ENCODE measurements at regions not wholly inside any gene's neighbourhood (a gene's known extent, or its start where the extent isn't known, plus 50 kb on each side); places are given as distances from the start of the nearest gene placed in this dataset.

DNA sequence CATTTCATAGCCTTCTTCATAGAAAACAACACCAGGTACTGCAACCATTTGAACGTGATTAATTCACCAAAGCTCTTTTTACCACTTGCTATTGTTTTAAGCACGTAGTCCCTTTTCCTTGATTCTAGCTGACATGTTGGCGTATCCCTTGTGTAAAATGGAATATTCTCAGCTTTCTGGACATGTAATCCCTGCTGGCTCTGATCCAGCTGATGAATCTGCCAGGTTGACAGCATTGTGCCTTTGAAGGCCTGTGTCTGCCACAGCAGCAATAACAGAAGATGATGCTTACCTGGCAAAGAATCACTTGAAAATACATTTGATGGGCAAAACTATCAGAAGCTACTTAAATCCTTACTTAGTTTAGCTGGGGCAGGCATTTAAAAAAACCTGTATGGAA, 81.0 kb upstream of the CCDC150 start:
- no peaks in the 10 kb centered on the region for H3K36me3 ChIP-seq (ENCODE audit: control insufficient read depth, insufficient read depth, low read length)
- no peaks in the 10 kb centered on the region for H3K4me1 ChIP-seq (ENCODE audit: control insufficient read depth, extremely low read depth, insufficient read depth, low read length)
- H3K9ac ChIP-seq (ENCODE audit: insufficient read depth, low read length): no peak overlapping the region
- H3K4me2 ChIP-seq (ENCODE audit: extremely low read depth, insufficient read depth, low read length): no peak overlapping the region
- no peaks in the 10 kb centered on the region for H3K9me3 ChIP-seq (ENCODE audit: control insufficient read depth, insufficient read depth, low read depth, low read length)
- H3K79me2 ChIP-seq (ENCODE audit: control insufficient read depth, insufficient read depth, low read length): no peaks in the 10 kb centered on the region
- no peak overlapping the region for H2AFZ ChIP-seq (ENCODE audit: low read length)
- DNase-seq (ENCODE audit: low read depth in 2 of 2): no peak
- no peak for TF ChIP-seq CTCF (conservative IDR thresholded peaks at IDR 0.05 in 1 of 2, IDR thresholded peaks at IDR 0.05 in 1 of 2; ENCODE audit: low read depth in 1 of 2, low read length in 2 of 2)
- TF ChIP-seq EZH2 (IDR thresholded peaks at IDR 0.05; ENCODE audit: low read length, missing control alignments): no peak
- H3K27me3 ChIP-seq (ENCODE audit: control insufficient read depth, insufficient read depth, low read length): no peaks in the 10 kb centered on the region
- H4K20me1 ChIP-seq (ENCODE audit: control insufficient read depth, extremely low read depth, insufficient read depth, low read length): no peaks in the 10 kb centered on the region
- H3K27ac ChIP-seq (ENCODE audit: insufficient read depth, low read length): no peak overlapping the region
- H3K4me3 ChIP-seq (replicated peaks in 1 of 4; ENCODE audit: control extremely low read depth in 1 of 4, insufficient read depth in 1 of 4, low read depth in 3 of 4, low read length in 4 of 4): no peak overlapping the region

GRCh38 chr2:196563876-196564275, 75.6 kb upstream of the CCDC150 start:
- H3K27ac ChIP-seq (ENCODE audit: insufficient read depth, low read length): no peak overlapping the region
- TF ChIP-seq EZH2 (IDR thresholded peaks at IDR 0.05; ENCODE audit: low read length, missing control alignments): no peak
- TF ChIP-seq CTCF (conservative IDR thresholded peaks at IDR 0.05 in 1 of 2, IDR thresholded peaks at IDR 0.05 in 1 of 2; ENCODE audit: low read depth in 1 of 2, low read length in 2 of 2): no peak
- no peak for DNase-seq (ENCODE audit: low read depth in 2 of 2)

GRCh38 chr2:196565106-196565765, 74.3 kb upstream of the CCDC150 start:
- Histone ChIP-seq H4K20me1 (ENCODE audit: control insufficient read depth, extremely low read depth, insufficient read depth, low read length) (no peaks in the 10 kb centered on the region), H3K79me2 (ENCODE audit: control insufficient read depth, insufficient read depth, low read length) (no peaks in the 10 kb centered on the region), H3K4me2 (ENCODE audit: extremely low read depth, insufficient read depth, low read length) (no peak overlapping the region), H3K4me3 (replicated peaks in 1 of 4; ENCODE audit: control extremely low read depth in 1 of 4, insufficient read depth in 1 of 4, low read depth in 3 of 4, low read length in 4 of 4) (no peak overlapping the region), H3K9me3 (ENCODE audit: control insufficient read depth, insufficient read depth, low read depth, low read length) (no peaks in the 10 kb centered on the region), H3K36me3 (ENCODE audit: control insufficient read depth, insufficient read depth, low read length) (no peaks in the 10 kb centered on the region), H3K27me3 (ENCODE audit: control insufficient read depth, insufficient read depth, low read length) (no peaks in the 10 kb centered on the region), H3K9ac (ENCODE audit: insufficient read depth, low read length) (no peak overlapping the region), H3K4me1 (ENCODE audit: control insufficient read depth, extremely low read depth, insufficient read depth, low read length) (no peaks in the 10 kb centered on the region), H2AFZ (ENCODE audit: low read length) (no peak overlapping the region), H3K27ac (ENCODE audit: insufficient read depth, low read length) (no peak overlapping the region)
- DNase-seq (ENCODE audit: low read depth in 2 of 2): no peak
- TF ChIP-seq EZH2 (IDR thresholded peaks at IDR 0.05; ENCODE audit: low read length, missing control alignments): no peak
- no peak for TF ChIP-seq CTCF (conservative IDR thresholded peaks at IDR 0.05 in 1 of 2, IDR thresholded peaks at IDR 0.05 in 1 of 2; ENCODE audit: low read depth in 1 of 2, low read length in 2 of 2)

More at GRCh38 chr2:196563876-196564275, 75.6 kb upstream of the CCDC150 start:
- no peaks in the 10 kb centered on the region for H3K27me3 ChIP-seq (ENCODE audit: control insufficient read depth, insufficient read depth, low read length)
- no peaks in the 10 kb centered on the region for H3K36me3 ChIP-seq (ENCODE audit: control insufficient read depth, insufficient read depth, low read length)
- H3K79me2 ChIP-seq (ENCODE audit: control insufficient read depth, insufficient read depth, low read length): no peaks in the 10 kb centered on the region
- H3K9me3 ChIP-seq (ENCODE audit: control insufficient read depth, insufficient read depth, low read depth, low read length): no peaks in the 10 kb centered on the region
- no peak overlapping the region for H3K9ac ChIP-seq (ENCODE audit: insufficient read depth, low read length)
- H3K4me3 ChIP-seq (replicated peaks in 1 of 4; ENCODE audit: control extremely low read depth in 1 of 4, insufficient read depth in 1 of 4, low read depth in 3 of 4, low read length in 4 of 4): no peak overlapping the region
- H4K20me1 ChIP-seq (ENCODE audit: control insufficient read depth, extremely low read depth, insufficient read depth, low read length): no peaks in the 10 kb centered on the region
- no peak overlapping the region for H2AFZ ChIP-seq (ENCODE audit: low read length)
- H3K4me1 ChIP-seq (ENCODE audit: control insufficient read depth, extremely low read depth, insufficient read depth, low read length): no peaks in the 10 kb centered on the region
- H3K4me2 ChIP-seq (ENCODE audit: extremely low read depth, insufficient read depth, low read length): no peak overlapping the region
